ENCODE measurements at regions not wholly inside any gene's neighbourhood (a gene's known extent, or its start where the extent isn't known, plus 50 kb on each side); places are given as distances from the start of the nearest gene placed in this dataset.
A peak's percentile ranks its signal among the peaks of the same experiment; 100 is the strongest.

GRCh38 chr4:151962138-151962823, 201.5 kb upstream of the GATB start:
- ATAC-seq = no peak

GRCh38 chr4:151961456-151961855, 200.6 kb upstream of the GATB start:
- ATAC-seq = no peak

- peak; percentile 57 for ATAC-seq
These were observed 199.8 kb upstream of the GATB start for GRCh38 chr4:151960449-151961230.

- ATAC-seq = no peak
These were observed 196.3 kb upstream of the GATB start for GRCh38 chr4:151957153-151957552.

GRCh38 chr4:151955721-151956380, 195.0 kb upstream of the GATB start:
- ATAC-seq = no peak

GRCh38 chr4:151953795-151954372, 193.1 kb upstream of the GATB start:
- ATAC-seq = no peak

GRCh38 chr4:151953312-151953711, 192.5 kb upstream of the GATB start:
- ATAC-seq = no peak

- ATAC-seq = no peak
These were observed 192.0 kb upstream of the GATB start for GRCh38 chr4:151952711-151953254.

- ATAC-seq = no peak
These were observed 191.3 kb upstream of the GATB start for GRCh38 chr4:151952137-151952536.

GRCh38 chr4:151951671-151952050, 190.9 kb upstream of the GATB start:
- ATAC-seq = no peak

GRCh38 chr4:151950993-151951670, 190.3 kb upstream of the GATB start:
- ATAC-seq = no peak

- ATAC-seq = no peak
These were observed 187.7 kb upstream of the GATB start for GRCh38 chr4:151948351-151949016.

GRCh38 chr4:151946718-151947117, 185.9 kb upstream of the GATB start:
- no peak for ATAC-seq

- ATAC-seq = no peak
These were observed 182.2 kb upstream of the GATB start for GRCh38 chr4:151942971-151943370.

GRCh38 chr4:151940926-151941617, 180.3 kb upstream of the GATB start:
- ATAC-seq = no peak

- ATAC-seq = no peak
These were observed 179.5 kb upstream of the GATB start for GRCh38 chr4:151940291-151940690.

GRCh38 chr4:151939670-151940069, 178.9 kb upstream of the GATB start:
- no peak for ATAC-seq

- ATAC-seq = no peak
These were observed 174.6 kb upstream of the GATB start for GRCh38 chr4:151935411-151935810.

GRCh38 chr4:151934766-151935165, 174.0 kb upstream of the GATB start:
- ATAC-seq = no peak

GRCh38 chr4:151933122-151933827, 172.5 kb upstream of the GATB start:
- ATAC-seq = no peak

- no peak for ATAC-seq
These were observed 170.8 kb upstream of the GATB start for GRCh38 chr4:151931563-151931962.

Data from esophagus mucosa (tissue), 1 donor.